ENCODE measurements at regions not wholly inside any gene's neighbourhood (a gene's known extent, or its start where the extent isn't known, plus 50 kb on each side); places are given as distances from the start of the nearest gene placed in this dataset.

DNA sequence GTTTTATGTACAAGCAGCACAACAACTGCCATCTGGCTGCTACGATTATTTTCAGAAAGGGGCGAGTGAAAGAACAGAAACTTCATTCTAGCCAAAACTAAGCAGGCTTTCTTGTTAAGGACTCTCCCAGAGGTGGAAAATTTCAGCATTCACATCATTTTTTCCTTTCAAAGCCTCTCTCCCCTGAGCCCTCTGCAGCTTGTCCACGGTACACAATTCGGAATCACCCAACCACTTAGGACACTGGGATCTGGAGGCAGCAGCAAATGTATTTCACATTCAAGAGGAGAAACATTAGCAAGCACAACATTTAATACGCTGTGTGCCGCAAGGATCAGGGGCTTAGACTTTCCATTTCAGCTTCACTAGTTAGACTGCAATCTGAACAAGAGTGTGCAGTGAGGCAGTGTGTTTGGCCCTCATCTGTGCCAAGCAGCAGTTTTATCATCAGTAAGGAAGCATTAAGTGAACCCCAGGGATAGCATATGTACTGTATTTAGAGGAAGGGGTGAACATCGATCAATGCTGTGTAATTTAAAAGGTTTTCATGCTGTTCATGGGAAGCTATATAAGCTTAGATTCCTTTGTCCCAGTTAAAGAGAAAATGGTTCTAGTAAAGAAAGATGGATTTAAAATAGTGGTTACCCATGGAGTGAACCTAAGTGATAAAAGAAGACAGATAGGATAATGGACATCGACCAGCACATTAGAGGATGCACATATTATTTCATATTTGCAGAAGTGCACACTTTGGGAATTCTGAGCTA is 504.9 kb downstream of the TBL1XR1 start:
- FAIRE-seq = no peak
- no peak for TF ChIP-seq SPI1 (IDR thresholded peaks at IDR 0.05; ENCODE audit: low read depth, low read length)
- no peak for TF ChIP-seq PAX5 (IDR thresholded peaks at IDR 0.05; ENCODE audit: insufficient read depth, low read length, severe bottlenecking)
- no peak for TF ChIP-seq POU2F2 (IDR thresholded peaks at IDR 0.05; ENCODE audit: low read depth, low read length)
- DNase-seq (ENCODE audit: insufficient read length, low spot score) = no peak

DNA sequence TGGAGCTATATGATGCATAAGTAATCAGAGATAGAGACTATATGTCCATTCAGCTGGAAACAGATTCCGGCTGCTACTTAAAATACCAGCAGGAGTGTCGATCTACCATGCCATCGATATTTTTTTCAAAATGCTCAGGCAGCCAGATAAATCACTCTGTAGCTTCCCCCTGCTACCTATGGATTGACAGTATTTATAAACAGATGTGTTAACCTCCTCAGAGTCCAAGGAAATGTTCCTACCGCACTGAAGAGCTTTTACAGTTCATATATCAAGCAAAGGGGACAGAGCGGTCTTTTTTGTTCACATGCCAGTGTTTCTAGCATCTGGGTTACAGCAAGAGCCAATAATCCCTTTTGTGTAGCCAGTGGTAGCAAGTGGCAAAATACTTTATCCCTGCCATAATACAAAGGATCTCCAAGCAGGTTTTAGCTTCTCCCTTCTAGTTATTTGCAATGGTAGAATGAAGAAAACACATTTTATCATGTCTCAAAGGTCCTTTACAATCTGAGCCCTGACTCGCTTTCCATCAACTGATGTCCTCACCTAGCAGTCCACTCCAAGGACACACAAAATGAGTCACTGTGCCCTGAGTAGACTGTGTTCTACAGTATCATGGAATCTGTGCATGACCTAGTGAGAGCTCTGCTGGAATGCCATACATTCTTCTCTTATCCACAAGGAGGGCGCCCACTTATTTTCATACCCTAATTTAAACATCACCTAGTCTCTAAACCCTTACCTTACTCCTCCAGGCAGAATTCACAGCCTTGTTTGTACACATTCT is 507.0 kb downstream of the TBL1XR1 start:
- FAIRE-seq (no peak), DNase-seq (ENCODE audit: insufficient read length, low spot score) (no peak)
- TF ChIP-seq SPI1 (IDR thresholded peaks at IDR 0.05; ENCODE audit: low read depth, low read length) (no peak), POU2F2 (IDR thresholded peaks at IDR 0.05; ENCODE audit: low read depth, low read length) (no peak), TAF1 (IDR thresholded peaks at IDR 0.05; ENCODE audit: low read depth, low read length) (no peak)

DNA sequence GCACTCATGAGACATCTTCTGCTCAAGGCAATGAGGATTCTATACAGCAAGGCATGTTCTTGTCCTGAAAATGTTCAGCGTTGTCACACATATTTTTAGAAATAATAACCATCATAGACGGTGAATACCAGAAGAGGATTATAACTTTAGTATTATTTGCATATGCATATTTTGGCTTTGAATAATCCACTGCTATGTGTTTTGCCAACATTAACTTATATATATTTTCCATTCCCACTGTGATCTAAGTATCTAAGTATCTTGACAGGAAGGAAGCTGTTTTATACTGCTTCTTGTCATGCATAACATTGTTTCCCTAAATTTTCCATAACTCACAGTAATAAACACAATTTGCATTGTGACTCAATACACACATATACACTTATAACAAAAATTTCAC is 509.5 kb downstream of the TBL1XR1 start:
- no peak for TF ChIP-seq TAF1 (IDR thresholded peaks at IDR 0.05; ENCODE audit: low read depth, low read length)
- FAIRE-seq (no peak), DNase-seq (ENCODE audit: insufficient read length, low spot score) (no peak)

DNA sequence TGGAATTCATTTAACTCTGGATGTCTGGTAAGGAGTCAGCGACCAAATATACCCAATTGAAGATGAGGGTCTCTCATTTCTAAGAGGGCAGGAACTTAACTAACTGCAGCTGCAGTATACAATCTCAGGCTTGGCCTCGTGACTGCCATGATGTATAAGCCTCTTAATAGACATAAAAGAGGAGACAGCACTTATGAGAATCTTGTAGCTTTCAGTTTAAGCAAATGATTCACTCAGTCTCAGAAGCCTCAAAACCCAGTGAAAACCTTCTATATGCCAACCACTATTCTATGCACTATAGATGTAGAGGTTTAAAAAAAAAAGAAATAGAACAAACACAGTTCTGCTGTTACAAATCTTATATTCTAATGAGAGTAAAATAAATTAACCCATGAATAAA is 513.9 kb downstream of the TBL1XR1 start:
- DNase-seq (ENCODE audit: insufficient read length, low spot score) (no peak), FAIRE-seq (no peak)
- TF ChIP-seq SPI1 (IDR thresholded peaks at IDR 0.05; ENCODE audit: low read depth, low read length) = no peak
- no peak for TF ChIP-seq POLR2AphosphoS5 (IDR thresholded peaks at IDR 0.05; ENCODE audit: low read depth, low read length)
- no peak for TF ChIP-seq POLR2A (IDR thresholded peaks at IDR 0.05; ENCODE audit: low read depth, low read length)
- TF ChIP-seq TAF1 (IDR thresholded peaks at IDR 0.05; ENCODE audit: low read depth, low read length) = no peak
- TF ChIP-seq PAX5 (IDR thresholded peaks at IDR 0.05; ENCODE audit: insufficient read depth, low read length, severe bottlenecking) = no peak
- TF ChIP-seq POU2F2 (IDR thresholded peaks at IDR 0.05; ENCODE audit: low read depth, low read length) = no peak

DNA sequence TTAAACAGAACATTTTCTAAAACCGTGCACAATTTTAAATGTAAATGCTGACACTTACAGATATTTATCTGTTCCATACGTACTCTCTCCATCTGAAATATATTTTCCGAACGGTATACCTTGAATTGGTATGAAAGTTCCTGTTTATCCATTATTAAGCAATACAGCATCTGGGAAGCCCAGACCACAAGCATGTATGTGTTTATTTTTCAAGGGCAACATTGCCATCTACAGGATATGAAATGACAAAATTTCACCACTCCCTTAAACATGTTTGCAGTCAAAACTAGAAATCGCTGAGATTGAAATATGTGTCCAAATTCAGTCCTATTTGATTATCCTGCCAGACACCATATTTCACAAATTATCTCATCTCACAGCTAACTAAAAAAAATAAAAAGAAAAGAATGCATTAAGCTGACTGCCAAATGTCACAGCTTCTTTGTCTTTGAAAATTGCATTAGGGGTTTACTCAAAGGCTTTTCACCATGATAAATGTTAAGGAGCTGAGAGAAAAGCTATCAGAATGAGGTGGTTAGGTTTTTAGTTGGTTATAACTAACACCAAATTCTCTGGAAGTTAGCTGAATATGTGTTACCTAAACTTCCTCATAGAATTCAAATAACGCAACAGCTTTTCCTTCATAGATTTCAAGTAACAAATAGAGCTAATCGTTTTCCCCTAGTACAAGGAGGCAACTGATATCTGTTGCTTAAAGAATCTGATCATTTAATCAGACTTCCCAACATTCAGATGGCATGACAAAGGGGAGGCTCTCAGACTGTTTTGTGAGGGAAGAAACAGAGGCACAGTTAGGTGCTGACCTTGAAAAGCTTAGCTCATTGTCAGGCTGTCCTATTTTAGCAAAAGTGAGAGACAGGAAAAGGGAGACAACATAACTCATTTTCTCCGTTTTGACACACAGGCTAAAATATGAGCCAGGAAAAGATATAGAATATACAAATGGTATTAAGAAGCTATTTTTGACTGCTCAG is 533.1 kb downstream of the TBL1XR1 start:
- DNase-seq (ENCODE audit: insufficient read length, low spot score) = no peak
- TF ChIP-seq PAX5 (IDR thresholded peaks at IDR 0.05; ENCODE audit: insufficient read depth, low read length, severe bottlenecking) = no peak
- no peak for TF ChIP-seq POLR2AphosphoS5 (IDR thresholded peaks at IDR 0.05; ENCODE audit: low read depth, low read length)
- TF ChIP-seq TAF1 (IDR thresholded peaks at IDR 0.05; ENCODE audit: low read depth, low read length) = no peak
- TF ChIP-seq POLR2A (IDR thresholded peaks at IDR 0.05; ENCODE audit: low read depth, low read length) = no peak
- no peak for TF ChIP-seq SPI1 (IDR thresholded peaks at IDR 0.05; ENCODE audit: low read depth, low read length)
- no peak for TF ChIP-seq POU2F2 (IDR thresholded peaks at IDR 0.05; ENCODE audit: low read depth, low read length)
- FAIRE-seq = no peak

- DNase-seq (ENCODE audit: insufficient read length, low spot score) = no peak
- TF ChIP-seq SPI1 (IDR thresholded peaks at IDR 0.05; ENCODE audit: low read depth, low read length) (no peak), TAF1 (IDR thresholded peaks at IDR 0.05; ENCODE audit: low read depth, low read length) (no peak), POU2F2 (IDR thresholded peaks at IDR 0.05; ENCODE audit: low read depth, low read length) (no peak), PAX5 (IDR thresholded peaks at IDR 0.05; ENCODE audit: insufficient read depth, low read length, severe bottlenecking) (no peak), POLR2A (IDR thresholded peaks at IDR 0.05; ENCODE audit: low read depth, low read length) (no peak), POLR2AphosphoS5 (IDR thresholded peaks at IDR 0.05; ENCODE audit: low read depth, low read length) (no peak)
- no peak for FAIRE-seq
Measured at GRCh38 chr3:176663387-176663786, 533.9 kb downstream of the TBL1XR1 start.

- TF ChIP-seq POU2F2 (IDR thresholded peaks at IDR 0.05; ENCODE audit: low read depth, low read length) (no peak), PAX5 (IDR thresholded peaks at IDR 0.05; ENCODE audit: insufficient read depth, low read length, severe bottlenecking) (no peak)
- no peak for DNase-seq (ENCODE audit: insufficient read length, low spot score)
- FAIRE-seq = no peak
Measured at GRCh38 chr3:176661432-176661964, 535.8 kb downstream of the TBL1XR1 start.

DNA sequence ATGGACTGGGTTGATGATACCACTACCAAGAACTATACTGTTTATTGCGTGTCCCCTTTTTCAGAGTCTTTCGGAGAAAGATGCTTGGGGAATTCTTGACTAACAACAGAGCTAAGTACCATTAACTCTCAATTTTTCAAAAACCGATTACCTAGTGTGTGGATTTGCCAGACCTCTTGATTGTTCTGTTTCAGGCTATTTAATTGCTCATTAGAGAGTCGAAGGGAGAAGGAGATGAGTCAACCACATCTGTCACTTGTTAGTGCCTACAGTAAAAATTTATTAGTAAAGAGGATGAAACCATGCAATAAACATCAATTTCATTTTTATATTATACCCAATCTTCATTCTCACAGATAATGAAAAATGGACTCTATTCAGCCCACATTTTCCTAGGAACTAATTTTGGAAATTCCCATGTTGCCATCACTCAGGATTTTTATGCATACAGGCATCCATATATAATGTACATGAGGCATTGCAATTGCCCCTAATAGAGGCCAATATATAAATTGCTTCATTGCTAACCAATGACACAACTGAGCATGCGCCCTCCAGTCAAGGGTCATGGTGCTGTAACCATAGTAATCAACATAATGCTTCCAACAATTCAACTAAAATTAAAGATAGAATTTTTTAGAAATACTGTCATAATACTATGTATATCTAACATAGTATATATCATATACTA is 541.7 kb downstream of the TBL1XR1 start:
- no peak for DNase-seq (ENCODE audit: insufficient read length, low spot score)
- FAIRE-seq = no peak
- no peak for TF ChIP-seq POU2F2 (IDR thresholded peaks at IDR 0.05; ENCODE audit: low read depth, low read length)
- no peak for TF ChIP-seq PAX5 (IDR thresholded peaks at IDR 0.05; ENCODE audit: insufficient read depth, low read length, severe bottlenecking)
- TF ChIP-seq TAF1 (IDR thresholded peaks at IDR 0.05; ENCODE audit: low read depth, low read length) = no peak
- TF ChIP-seq SPI1 (IDR thresholded peaks at IDR 0.05; ENCODE audit: low read depth, low read length) = no peak
- no peak for TF ChIP-seq POLR2AphosphoS5 (IDR thresholded peaks at IDR 0.05; ENCODE audit: low read depth, low read length)
- TF ChIP-seq POLR2A (IDR thresholded peaks at IDR 0.05; ENCODE audit: low read depth, low read length) = no peak

DNA sequence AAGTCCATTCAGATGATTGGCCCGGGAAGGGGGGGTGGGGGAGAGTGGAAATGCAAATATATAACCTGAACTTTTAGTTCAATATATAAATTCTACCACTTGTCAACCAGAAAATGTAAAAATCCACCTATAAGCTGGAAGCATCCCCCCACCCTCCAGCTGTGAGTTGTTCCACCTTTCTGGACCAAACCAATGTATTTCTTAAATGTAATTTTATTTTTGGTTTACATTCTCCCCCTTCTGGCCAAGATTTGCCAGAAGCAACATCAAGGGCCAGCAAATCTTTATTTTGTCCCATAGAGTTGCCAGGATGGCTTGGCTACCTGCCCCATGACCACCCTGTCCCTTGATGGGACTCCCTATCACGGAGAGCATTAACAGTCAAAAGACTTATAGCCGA is 545.7 kb downstream of the TBL1XR1 start:
- no peak for DNase-seq (ENCODE audit: insufficient read length, low spot score)
- no peak for TF ChIP-seq PAX5 (IDR thresholded peaks at IDR 0.05; ENCODE audit: insufficient read depth, low read length, severe bottlenecking)
- no peak for FAIRE-seq

Data from GM12891 (cell line).